MCF 10A (cell line): ENCODE measurements at regions not wholly inside any gene's neighbourhood (a gene's known extent, or its start where the extent isn't known, plus 50 kb on each side); places are given as distances from the start of the nearest gene placed in this dataset.

Experiments used
- BruUV-seq: library from RNA; stranded (reverse); fragments of 400-500 nt; replicated peaks from 2 replicates; lab custom pipeline; 2021; lab: Mats Ljungman, UMichigan
- CTCF ChIA-PET: fragments of 300-600 bp; sonication (Branson Sonifier 250); formaldehyde crosslinking; extraction: SDS; loops from one replicate; lab custom pipeline; 2021; ENCODE audit warnings: antibody characterized with exemption, inconsistent platforms; lab: Yijun Ruan, JAX
- POLR2A ChIA-PET: fragments of 300-600, 350-650 bp; sonication (Branson Sonifier 250); formaldehyde crosslinking; extraction: SDS; loops from one replicate; lab custom pipeline; 2020; ENCODE audit warnings: antibody characterized with exemption, inconsistent platforms; lab: Yijun Ruan, JAX
- DNase-seq: peaks from one replicate; pipeline ENCODE4 v3.0.0-alpha.2; 2018; ENCODE audit not compliant: unreplicated experiment
- H3K27ac Mint-ChIP-seq: one replicate; pipeline ENCODE4 v1.8.0; 2022; ENCODE audit warnings: mild to moderate bottlenecking, low read depth, mixed read lengths; ENCODE audit not compliant: unreplicated experiment
- H3K27me3 Mint-ChIP-seq: one replicate; pipeline ENCODE4 v1.8.0; 2022; ENCODE audit warnings: mixed read lengths; ENCODE audit not compliant: insufficient read depth, unreplicated experiment
- H3K36me3 Mint-ChIP-seq: one replicate; pipeline ENCODE4 v1.8.0; 2022; ENCODE audit warnings: mild to moderate bottlenecking, moderate library complexity, mixed read lengths; ENCODE audit not compliant: insufficient read depth, unreplicated experiment
- H3K4me1 Mint-ChIP-seq: one replicate; pipeline ENCODE4 v1.8.0; 2022; ENCODE audit warnings: mixed read lengths; ENCODE audit not compliant: insufficient read depth, unreplicated experiment
- H3K4me3 Mint-ChIP-seq: one replicate; pipeline ENCODE4 v1.8.0; 2022; ENCODE audit warnings: mild to moderate bottlenecking, moderate library complexity, mixed read lengths; ENCODE audit not compliant: unreplicated experiment
- H3K9me3 Mint-ChIP-seq: one replicate; pipeline ENCODE4 v1.8.0; 2022; ENCODE audit warnings: mixed read lengths; ENCODE audit not compliant: unreplicated experiment
- intact Hi-C: fragments of 100-400 bp; cut with micrococcal nuclease; formaldehyde crosslinking; loops from 2 replicates; pipeline ENCODE4 v1.14.1; 2022
- TF ChIP-seq, protein P1 (sequence below): fragments of 200-600 bp; IDR thresholded peaks from one replicate; pipeline ENCODE4 v1.8.0; 2022; ENCODE audit warnings: antibody characterized with exemption, mild to moderate bottlenecking; ENCODE audit not compliant: unreplicated experiment

- Mint-ChIP-seq H3K9me3 (no peaks in the 10 kb centered on the region), H3K27me3 (peaks cover 59% of the 10 kb centered on the region), H3K4me1 (no peaks in the 10 kb centered on the region), H3K36me3 (no peaks in the 10 kb centered on the region), H3K27ac (no peak overlapping the region), H3K4me3 (no peak overlapping the region)
- ChIA-PET CTCF (interaction anchor here (0.5 to 3.0 kb wide), 16 partner anchors 10 to 1966 kb away, joined by 3 to 19 read pairs (median 4); no protein-coding TSS in a partner anchor), POLR2A (interaction anchor here (0.7 kb wide), 1 partner anchor 1550 kb away, joined by 3 read pairs; no protein-coding TSS in a partner anchor)
- intact Hi-C loops: loop anchor here (10.0 kb wide), 2 partner anchors 283 to 663 kb away; no protein-coding TSS in a partner anchor
- DNase-seq: peak; percentile 60
- TF ChIP-seq, protein P1, sequence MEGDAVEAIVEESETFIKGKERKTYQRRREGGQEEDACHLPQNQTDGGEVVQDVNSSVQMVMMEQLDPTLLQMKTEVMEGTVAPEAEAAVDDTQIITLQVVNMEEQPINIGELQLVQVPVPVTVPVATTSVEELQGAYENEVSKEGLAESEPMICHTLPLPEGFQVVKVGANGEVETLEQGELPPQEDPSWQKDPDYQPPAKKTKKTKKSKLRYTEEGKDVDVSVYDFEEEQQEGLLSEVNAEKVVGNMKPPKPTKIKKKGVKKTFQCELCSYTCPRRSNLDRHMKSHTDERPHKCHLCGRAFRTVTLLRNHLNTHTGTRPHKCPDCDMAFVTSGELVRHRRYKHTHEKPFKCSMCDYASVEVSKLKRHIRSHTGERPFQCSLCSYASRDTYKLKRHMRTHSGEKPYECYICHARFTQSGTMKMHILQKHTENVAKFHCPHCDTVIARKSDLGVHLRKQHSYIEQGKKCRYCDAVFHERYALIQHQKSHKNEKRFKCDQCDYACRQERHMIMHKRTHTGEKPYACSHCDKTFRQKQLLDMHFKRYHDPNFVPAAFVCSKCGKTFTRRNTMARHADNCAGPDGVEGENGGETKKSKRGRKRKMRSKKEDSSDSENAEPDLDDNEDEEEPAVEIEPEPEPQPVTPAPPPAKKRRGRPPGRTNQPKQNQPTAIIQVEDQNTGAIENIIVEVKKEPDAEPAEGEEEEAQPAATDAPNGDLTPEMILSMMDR: peak; percentile 35
- no TSS peak for BruUV-seq
Measured at GRCh38 chr5:91641730-91642350, 258.7 kb upstream of the ARRDC3 start.

- ChIA-PET POLR2A (no interaction called here), CTCF (no interaction called here)
- TF ChIP-seq, protein P1: no peak
- no peaks in the 10 kb centered on the region for H3K36me3 Mint-ChIP-seq
- no TSS peak for BruUV-seq
- H3K27ac Mint-ChIP-seq: no peak overlapping the region
- no peaks in the 10 kb centered on the region for H3K9me3 Mint-ChIP-seq
- intact Hi-C loops: loop anchor here (5.0 to 10.0 kb wide), 3 partner anchors 137 to 665 kb away; no protein-coding TSS in a partner anchor
- no peaks in the 10 kb centered on the region for H3K4me1 Mint-ChIP-seq
- H3K27me3 Mint-ChIP-seq: peaks cover 66% of the 10 kb centered on the region
- DNase-seq: no peak
- no peak overlapping the region for H3K4me3 Mint-ChIP-seq
Measured at GRCh38 chr5:91639744-91640143, 256.6 kb upstream of the ARRDC3 start.

GRCh38 chr5:91638010-91638409 is 254.9 kb upstream of the ARRDC3 start:
- no peak for DNase-seq
- no peaks in the 10 kb centered on the region for H3K4me1 Mint-ChIP-seq
- TF ChIP-seq, protein P1: no peak
- H3K9me3 Mint-ChIP-seq: no peaks in the 10 kb centered on the region
- H3K4me3 Mint-ChIP-seq: no peak overlapping the region
- intact Hi-C loops: loop anchor here (5.0 kb wide), 1 partner anchor 136 kb away; no protein-coding TSS in a partner anchor
- peaks cover 64% of the 10 kb centered on the region for H3K27me3 Mint-ChIP-seq
- ChIA-PET CTCF (no interaction called here), POLR2A (no interaction called here)
- H3K36me3 Mint-ChIP-seq: no peaks in the 10 kb centered on the region
- BruUV-seq: no TSS peak
- H3K27ac Mint-ChIP-seq: no peak overlapping the region

GRCh38 chr5:91635950-91636734 is 253.0 kb upstream of the ARRDC3 start:
- Mint-ChIP-seq H3K9me3 (no peaks in the 10 kb centered on the region), H3K27ac (no peak overlapping the region), H3K36me3 (no peaks in the 10 kb centered on the region), H3K4me1 (no peaks in the 10 kb centered on the region), H3K4me3 (no peak overlapping the region), H3K27me3 (peaks cover 79% of the 10 kb centered on the region)
- TF ChIP-seq, protein P1: no peak
- BruUV-seq: no TSS peak
- intact Hi-C loops: loop anchor here (5.0 kb wide), 1 partner anchor 134 kb away; no protein-coding TSS in a partner anchor
- ChIA-PET CTCF (interaction anchor here (1.7 kb wide), 1 partner anchor 293 kb away, joined by 5 read pairs; no protein-coding TSS in a partner anchor), POLR2A (no interaction called here)
- no peak for DNase-seq
